GM10266 (cell line): ENCODE measurements at regions not wholly inside any gene's neighbourhood (a gene's known extent, or its start where the extent isn't known, plus 50 kb on each side); places are given as distances from the start of the nearest gene placed in this dataset.

Experiments
- DNase-seq: peaks from one replicate; pipeline ENCODE4 v3.0.0; 2012; ENCODE audit errors: extremely low spot score
- TF ChIP-seq, protein P1 (sequence below): IDR thresholded peaks from 2 replicates; pipeline ENCODE4 v1.5.1; 2012; ENCODE audit warnings: mild to moderate bottlenecking, low read depth; ENCODE audit not compliant: control insufficient read depth, insufficient read depth; ENCODE audit errors: missing control alignments

DNA sequence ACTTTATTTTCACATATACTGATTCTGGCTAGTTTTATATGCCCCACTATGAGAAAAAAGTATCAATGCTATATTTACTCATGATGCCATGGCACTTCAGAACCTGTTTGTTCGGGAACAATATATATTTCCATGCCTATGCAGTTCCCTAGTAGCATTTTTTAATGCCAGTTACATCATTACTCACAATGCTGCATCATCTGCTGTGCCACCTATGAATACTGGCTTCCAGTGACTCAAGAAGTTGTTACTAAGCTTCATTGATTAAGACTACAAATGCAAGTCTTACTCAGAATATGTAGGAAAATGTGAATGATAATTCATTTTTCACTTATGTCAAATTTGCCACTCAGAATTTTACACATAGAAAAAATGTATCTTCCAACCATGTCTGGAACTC is 97.9 kb downstream of the MAFB start:
- TF ChIP-seq, protein P1, sequence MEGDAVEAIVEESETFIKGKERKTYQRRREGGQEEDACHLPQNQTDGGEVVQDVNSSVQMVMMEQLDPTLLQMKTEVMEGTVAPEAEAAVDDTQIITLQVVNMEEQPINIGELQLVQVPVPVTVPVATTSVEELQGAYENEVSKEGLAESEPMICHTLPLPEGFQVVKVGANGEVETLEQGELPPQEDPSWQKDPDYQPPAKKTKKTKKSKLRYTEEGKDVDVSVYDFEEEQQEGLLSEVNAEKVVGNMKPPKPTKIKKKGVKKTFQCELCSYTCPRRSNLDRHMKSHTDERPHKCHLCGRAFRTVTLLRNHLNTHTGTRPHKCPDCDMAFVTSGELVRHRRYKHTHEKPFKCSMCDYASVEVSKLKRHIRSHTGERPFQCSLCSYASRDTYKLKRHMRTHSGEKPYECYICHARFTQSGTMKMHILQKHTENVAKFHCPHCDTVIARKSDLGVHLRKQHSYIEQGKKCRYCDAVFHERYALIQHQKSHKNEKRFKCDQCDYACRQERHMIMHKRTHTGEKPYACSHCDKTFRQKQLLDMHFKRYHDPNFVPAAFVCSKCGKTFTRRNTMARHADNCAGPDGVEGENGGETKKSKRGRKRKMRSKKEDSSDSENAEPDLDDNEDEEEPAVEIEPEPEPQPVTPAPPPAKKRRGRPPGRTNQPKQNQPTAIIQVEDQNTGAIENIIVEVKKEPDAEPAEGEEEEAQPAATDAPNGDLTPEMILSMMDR = no peak
- DNase-seq = no peak

- no peak for DNase-seq
These were observed 99.5 kb downstream of the MAFB start for GRCh38 chr20:40589581-40589980.

DNA sequence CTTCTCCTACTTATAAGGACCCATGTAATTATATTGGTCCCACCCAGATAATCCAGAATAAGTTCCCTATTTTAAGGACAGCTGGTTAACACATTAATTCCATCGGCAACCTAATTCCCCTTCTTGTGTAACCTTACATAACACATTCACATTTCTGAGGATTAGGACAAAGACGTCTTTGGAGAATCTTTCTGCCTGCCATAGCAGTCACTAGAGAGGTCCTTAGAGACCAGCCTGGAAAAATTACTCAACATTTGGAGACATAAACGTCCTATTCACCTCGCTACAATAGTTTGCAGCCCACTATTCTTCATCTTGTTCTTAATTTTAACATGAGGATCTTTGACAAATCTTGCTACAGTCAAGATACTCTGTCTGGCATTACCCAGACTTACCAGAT is 100.1 kb downstream of the MAFB start:
- TF ChIP-seq, protein P1 = no peak
- no peak for DNase-seq

More at GRCh38 chr20:40589581-40589980, 99.5 kb downstream of the MAFB start:
- TF ChIP-seq, protein P1 = no peak

DNA sequence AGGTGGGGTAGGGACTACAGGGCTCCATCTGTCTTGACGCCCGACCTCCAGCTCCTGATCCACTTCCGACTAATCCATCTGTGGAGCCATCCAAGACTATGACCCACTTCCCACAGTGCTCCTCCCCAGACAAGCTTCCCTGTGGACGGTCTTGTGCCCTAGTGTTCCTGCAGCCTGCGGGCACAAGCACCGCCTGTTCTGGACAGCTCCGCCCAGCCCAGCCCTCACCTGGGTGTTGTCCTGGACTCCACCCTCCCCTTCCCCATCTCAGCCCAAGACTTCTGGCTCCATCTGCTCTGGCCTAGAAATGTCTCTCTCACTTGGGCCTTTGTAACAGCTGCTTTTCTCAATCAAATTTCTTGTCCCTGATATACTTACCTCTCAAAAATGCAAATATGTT is 102.0 kb downstream of the MAFB start:
- no peak for DNase-seq
- TF ChIP-seq, protein P1 = no peak

- TF ChIP-seq, protein P1 = no peak
- DNase-seq = no peak
These were observed 104.8 kb downstream of the MAFB start for GRCh38 chr20:40584130-40584809.

DNA sequence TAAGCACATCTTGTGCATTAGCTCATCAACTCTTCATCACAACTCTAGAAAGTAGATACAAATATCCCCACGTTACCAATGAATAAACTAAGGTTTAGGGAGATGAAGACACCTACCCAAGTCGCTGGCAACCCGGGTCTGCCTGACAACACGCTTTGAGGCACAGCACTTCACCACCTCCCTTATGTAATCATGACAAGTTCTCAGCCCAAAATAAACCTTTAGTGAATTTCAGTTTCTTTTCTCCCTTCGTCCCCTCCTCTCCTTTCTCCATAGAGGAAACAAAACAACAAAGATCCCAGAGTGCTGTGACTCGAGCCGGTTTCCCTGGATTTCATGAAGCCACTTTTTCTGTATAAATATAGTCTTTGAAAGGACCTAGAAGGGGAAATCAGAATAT is 105.4 kb downstream of the MAFB start:
- TF ChIP-seq, protein P1 = no peak
- DNase-seq = no peak

DNA sequence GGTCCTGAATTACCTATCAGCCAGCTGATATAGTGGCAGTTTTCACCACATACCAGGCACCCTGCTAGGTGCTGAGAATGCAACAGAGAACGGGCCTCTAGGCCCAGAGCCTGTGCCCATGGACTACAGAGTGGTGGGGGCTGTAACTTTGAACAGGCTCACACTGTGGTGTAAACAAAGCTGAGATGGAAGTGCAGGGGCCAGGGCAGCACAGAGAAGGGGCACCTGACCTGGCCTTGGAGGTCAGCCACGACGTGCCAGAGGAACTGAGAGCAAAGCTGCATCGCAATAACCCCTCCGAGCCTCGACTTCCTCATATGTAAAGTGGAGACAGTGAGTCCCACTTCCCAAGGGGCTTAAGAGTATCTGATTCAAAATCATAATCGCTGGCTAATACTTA is 105.8 kb downstream of the MAFB start:
- TF ChIP-seq, protein P1 = no peak
- DNase-seq = no peak
